ENCODE measurements at regions not wholly inside any gene's neighbourhood (a gene's known extent, or its start where the extent isn't known, plus 50 kb on each side); places are given as distances from the start of the nearest gene placed in this dataset.

DNA sequence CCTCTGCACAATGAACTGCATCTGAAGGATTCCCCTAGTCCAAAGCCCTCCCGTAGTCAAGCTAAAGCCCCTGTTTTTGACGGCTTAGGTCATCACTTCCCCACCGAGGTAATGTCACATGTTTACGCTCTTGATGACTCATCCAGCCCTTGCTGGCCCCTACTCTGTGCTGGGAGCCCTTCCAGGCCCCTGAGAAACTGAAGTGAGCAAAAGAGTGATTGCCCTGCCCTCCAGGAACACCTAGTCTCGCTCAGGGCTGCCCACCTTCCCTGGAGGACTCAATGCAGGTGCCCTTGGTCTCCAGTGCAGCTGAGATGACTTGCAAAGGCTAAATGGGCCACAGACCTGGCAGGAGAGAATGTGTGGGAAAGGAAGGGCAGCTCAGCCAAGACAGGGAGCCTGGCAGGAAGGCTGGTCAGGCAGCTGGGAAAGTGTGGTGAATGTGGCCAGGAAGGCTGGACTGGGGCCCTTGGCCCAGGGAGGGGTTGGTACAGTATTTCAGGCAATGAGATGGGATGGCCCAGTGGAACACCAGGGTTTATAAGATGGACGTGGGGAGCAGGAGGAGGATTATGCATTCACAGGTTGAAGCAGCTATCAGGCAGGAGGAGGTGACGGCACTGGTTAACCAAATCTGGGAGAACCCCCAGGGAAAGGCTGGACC lies 345.6 kb downstream of the NPHP4 start:
- no peaks in the 10 kb centered on the region for H4K20me1 ChIP-seq (ENCODE audit: insufficient read depth, low read length)
- H3K4me3 ChIP-seq (replicated peaks in 1 of 3; ENCODE audit: low read depth in 2 of 3, low read length in 3 of 3): no peak overlapping the region
- WGBS (ENCODE audit: insufficient coverage): 89% methylated on average over 7 of the region's 7 CpGs
- peaks cover 0 to 15% of the 10 kb centered on the region in 2 donors for H3K9me3 ChIP-seq (replicated peaks in 1 of 2; ENCODE audit: control insufficient read depth in 1 of 2, insufficient read depth in 1 of 2, low read length in 2 of 2)
- Mint-ChIP-seq H3K36me3 (no peaks in the 10 kb centered on the region), H3K4me1 (no peaks in the 10 kb centered on the region), H3K4me3 (no peak overlapping the region), H3K27ac (no peak overlapping the region), H3K9me3 (peaks cover 9 to 27% (median 14%) of the 10 kb centered on the region in 7 donors), H3K27me3 (ENCODE audit: low read depth in 3 of 3) (peaks cover 11 to 14% (median 13%) of the 10 kb centered on the region in 3 donors)
- H3K9ac ChIP-seq (ENCODE audit: insufficient read depth, low read length, poor library complexity, severe bottlenecking): no peak overlapping the region
- DNase-seq: no peak
- H2AFZ ChIP-seq (ENCODE audit: insufficient read depth, low read depth, low read length, poor library complexity, severe bottlenecking): no peak overlapping the region
- no peaks in the 10 kb centered on the region for H3K27me3 ChIP-seq (ENCODE audit: control insufficient read depth in 2 of 2, insufficient read depth in 2 of 2, low read length in 2 of 2)
- H3K79me2 ChIP-seq (ENCODE audit: insufficient read depth, low read length): no peaks in the 10 kb centered on the region
- no peak overlapping the region for H3K4me2 ChIP-seq (replicated peaks; ENCODE audit: extremely low read depth, low read length, poor library complexity, severe bottlenecking)
- no peaks in the 10 kb centered on the region for H3K4me1 ChIP-seq (ENCODE audit: control insufficient read depth in 1 of 2, insufficient read depth in 2 of 2, low read length in 2 of 2)
- H3K27ac ChIP-seq (ENCODE audit: low read depth in 1 of 2, low read length in 2 of 2): no peak overlapping the region
- TF ChIP-seq, protein P1, sequence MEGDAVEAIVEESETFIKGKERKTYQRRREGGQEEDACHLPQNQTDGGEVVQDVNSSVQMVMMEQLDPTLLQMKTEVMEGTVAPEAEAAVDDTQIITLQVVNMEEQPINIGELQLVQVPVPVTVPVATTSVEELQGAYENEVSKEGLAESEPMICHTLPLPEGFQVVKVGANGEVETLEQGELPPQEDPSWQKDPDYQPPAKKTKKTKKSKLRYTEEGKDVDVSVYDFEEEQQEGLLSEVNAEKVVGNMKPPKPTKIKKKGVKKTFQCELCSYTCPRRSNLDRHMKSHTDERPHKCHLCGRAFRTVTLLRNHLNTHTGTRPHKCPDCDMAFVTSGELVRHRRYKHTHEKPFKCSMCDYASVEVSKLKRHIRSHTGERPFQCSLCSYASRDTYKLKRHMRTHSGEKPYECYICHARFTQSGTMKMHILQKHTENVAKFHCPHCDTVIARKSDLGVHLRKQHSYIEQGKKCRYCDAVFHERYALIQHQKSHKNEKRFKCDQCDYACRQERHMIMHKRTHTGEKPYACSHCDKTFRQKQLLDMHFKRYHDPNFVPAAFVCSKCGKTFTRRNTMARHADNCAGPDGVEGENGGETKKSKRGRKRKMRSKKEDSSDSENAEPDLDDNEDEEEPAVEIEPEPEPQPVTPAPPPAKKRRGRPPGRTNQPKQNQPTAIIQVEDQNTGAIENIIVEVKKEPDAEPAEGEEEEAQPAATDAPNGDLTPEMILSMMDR (IDR thresholded peaks at IDR 0.05): no peak
- intact Hi-C loops (cut with micrococcal nuclease): no loop called here
- H3K36me3 ChIP-seq (replicated peaks in 1 of 2; ENCODE audit: control insufficient read depth in 1 of 2, insufficient read depth in 2 of 2, low read length in 2 of 2): no peaks in the 10 kb centered on the region

DNA sequence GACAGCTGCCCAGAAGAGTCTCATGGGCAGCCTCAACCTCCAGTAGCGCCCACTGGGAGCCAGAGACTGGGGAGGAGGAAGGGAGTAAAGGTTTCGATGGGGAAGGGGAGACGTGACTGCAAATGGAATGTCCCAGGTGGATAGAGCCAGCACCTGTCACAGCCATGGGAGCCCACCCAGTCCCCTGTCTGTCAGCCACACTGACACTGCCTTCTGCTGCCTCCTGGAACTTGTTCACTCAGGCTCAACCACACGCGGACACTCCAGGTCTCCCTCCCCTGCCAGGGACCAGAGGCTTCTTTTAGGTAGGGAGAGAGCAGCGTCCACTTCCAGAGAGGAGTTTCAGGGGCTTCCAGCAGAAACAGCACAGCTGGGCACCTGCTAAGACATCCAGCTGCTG lies 346.3 kb downstream of the NPHP4 start:
- H3K9ac ChIP-seq (ENCODE audit: insufficient read depth, low read length, poor library complexity, severe bottlenecking): no peak overlapping the region
- H3K27me3 Mint-ChIP-seq (ENCODE audit: low read depth in 3 of 3): peaks cover 12% of the 10 kb centered on the region in 3 donors
- H3K9me3 ChIP-seq (replicated peaks in 1 of 2; ENCODE audit: control insufficient read depth in 1 of 2, insufficient read depth in 1 of 2, low read length in 2 of 2): peaks cover 0 to 15% of the 10 kb centered on the region in 2 donors
- H3K4me1 Mint-ChIP-seq: no peaks in the 10 kb centered on the region
- no peaks in the 10 kb centered on the region for H3K36me3 Mint-ChIP-seq
- H3K27me3 ChIP-seq (ENCODE audit: control insufficient read depth in 2 of 2, insufficient read depth in 2 of 2, low read length in 2 of 2): no peaks in the 10 kb centered on the region
- 100% methylated on average over 3 of the region's 6 CpGs for WGBS (ENCODE audit: insufficient coverage)
- TF ChIP-seq, protein P1 (IDR thresholded peaks at IDR 0.05): no peak
- H2AFZ ChIP-seq (ENCODE audit: insufficient read depth, low read depth, low read length, poor library complexity, severe bottlenecking): no peak overlapping the region
- DNase-seq: no peak
- H3K79me2 ChIP-seq (ENCODE audit: insufficient read depth, low read length): no peaks in the 10 kb centered on the region
- H3K4me2 ChIP-seq (replicated peaks; ENCODE audit: extremely low read depth, low read length, poor library complexity, severe bottlenecking): no peak overlapping the region
- H3K27ac Mint-ChIP-seq: no peak overlapping the region
- no peak overlapping the region for H3K27ac ChIP-seq (ENCODE audit: low read depth in 1 of 2, low read length in 2 of 2)
- no peak overlapping the region for H3K4me3 ChIP-seq (replicated peaks in 1 of 3; ENCODE audit: low read depth in 2 of 3, low read length in 3 of 3)
- H4K20me1 ChIP-seq (ENCODE audit: insufficient read depth, low read length): no peaks in the 10 kb centered on the region
- peaks cover 9 to 27% (median 14%) of the 10 kb centered on the region in 7 donors for H3K9me3 Mint-ChIP-seq
- H3K4me3 Mint-ChIP-seq: no peak overlapping the region
- H3K4me1 ChIP-seq (ENCODE audit: control insufficient read depth in 1 of 2, insufficient read depth in 2 of 2, low read length in 2 of 2): no peaks in the 10 kb centered on the region
- H3K36me3 ChIP-seq (replicated peaks in 1 of 2; ENCODE audit: control insufficient read depth in 1 of 2, insufficient read depth in 2 of 2, low read length in 2 of 2): no peaks in the 10 kb centered on the region
- intact Hi-C loops (cut with micrococcal nuclease): no loop called here
